Effector memory CD4-positive, alpha-beta T cell (primary cell): ENCODE measurements at regions not wholly inside any gene's neighbourhood (a gene's known extent, or its start where the extent isn't known, plus 50 kb on each side); places are given as distances from the start of the nearest gene placed in this dataset.

Experiments used
- DNase-seq, 3 donors: peaks; one replicate each; pipeline ENCODE4 v3.0.0-alpha.2; 2020
- H3K27ac ChIP-seq: 2 replicates; pipeline ENCODE4 v1.7.0; 2013; ENCODE audit warnings: mild to moderate bottlenecking, low read length, moderate library complexity; ENCODE audit not compliant: insufficient read depth, poor library complexity, severe bottlenecking
- H3K27me3 ChIP-seq: replicated peaks from 2 replicates; pipeline ENCODE4 v1.7.0; 2013; ENCODE audit warnings: mild to moderate bottlenecking, low read length; ENCODE audit not compliant: insufficient read depth, control insufficient read depth, poor library complexity, severe bottlenecking
- H3K36me3 ChIP-seq: 2 replicates; pipeline ENCODE4 v1.7.0; 2013; ENCODE audit warnings: mild to moderate bottlenecking, low read length, moderate library complexity; ENCODE audit not compliant: control insufficient read depth, insufficient read depth
- H3K4me1 ChIP-seq: 2 replicates; pipeline ENCODE4 v1.7.0; 2013; ENCODE audit warnings: low read length, mild to moderate bottlenecking; ENCODE audit not compliant: control insufficient read depth, insufficient read depth, poor library complexity, severe bottlenecking
- H3K4me3 ChIP-seq: 2 replicates; pipeline ENCODE4 v1.7.0; 2013; ENCODE audit warnings: low read length, low read depth, mild to moderate bottlenecking; ENCODE audit not compliant: insufficient read depth, poor library complexity, severe bottlenecking
- H3K9me3 ChIP-seq: 2 replicates; pipeline ENCODE4 v1.7.0; 2013; ENCODE audit warnings: mild to moderate bottlenecking, low read length, moderate library complexity; ENCODE audit not compliant: control insufficient read depth

- H3K36me3 ChIP-seq, result no peaks in the 10 kb centered on the region
- no peaks in the 10 kb centered on the region for H3K9me3 ChIP-seq
- DNase-seq, result no peak
- H3K27ac ChIP-seq, result no peak overlapping the region
- H3K4me1 ChIP-seq, result no peaks in the 10 kb centered on the region
- no peak overlapping the region for H3K4me3 ChIP-seq
- H3K27me3 ChIP-seq, result no peaks in the 10 kb centered on the region
Observed at GRCh38 chr3:110059431-110059830, 722.1 kb upstream of the DPPA4 start.

- H3K9me3 ChIP-seq, result no peaks in the 10 kb centered on the region
- no peak overlapping the region for H3K27ac ChIP-seq
- H3K4me1 ChIP-seq, result no peaks in the 10 kb centered on the region
- DNase-seq, result no peak
- no peaks in the 10 kb centered on the region for H3K36me3 ChIP-seq
- no peaks in the 10 kb centered on the region for H3K27me3 ChIP-seq
- no peak overlapping the region for H3K4me3 ChIP-seq
Observed at GRCh38 chr3:110062716-110063115, 725.4 kb upstream of the DPPA4 start.

GRCh38 chr3:110063178-110063577 is 725.8 kb upstream of the DPPA4 start:
- no peak overlapping the region for H3K27ac ChIP-seq
- no peak overlapping the region for H3K4me3 ChIP-seq

GRCh38 chr3:110066206-110066605 is 728.9 kb upstream of the DPPA4 start:
- Histone ChIP-seq H3K27ac (no peak overlapping the region), H3K4me1 (no peaks in the 10 kb centered on the region), H3K9me3 (no peaks in the 10 kb centered on the region), H3K27me3 (no peaks in the 10 kb centered on the region), H3K4me3 (no peak overlapping the region), H3K36me3 (no peaks in the 10 kb centered on the region)
- no peak for DNase-seq

More at GRCh38 chr3:110063178-110063577, 725.8 kb upstream of the DPPA4 start:
- Histone ChIP-seq H3K4me1 (no peaks in the 10 kb centered on the region), H3K9me3 (no peaks in the 10 kb centered on the region), H3K36me3 (no peaks in the 10 kb centered on the region), H3K27me3 (no peaks in the 10 kb centered on the region)
- no peak for DNase-seq

- H3K4me3 ChIP-seq, result no peak overlapping the region
Observed at GRCh38 chr3:110067527-110067926, 730.2 kb upstream of the DPPA4 start.

GRCh38 chr3:110069761-110070160 is 732.4 kb upstream of the DPPA4 start:
- H3K27ac ChIP-seq, result no peak overlapping the region
- no peaks in the 10 kb centered on the region for H3K27me3 ChIP-seq
- no peak for DNase-seq
- no peaks in the 10 kb centered on the region for H3K9me3 ChIP-seq
- H3K4me3 ChIP-seq, result no peak overlapping the region
- H3K36me3 ChIP-seq, result no peaks in the 10 kb centered on the region
- no peaks in the 10 kb centered on the region for H3K4me1 ChIP-seq

More at GRCh38 chr3:110067527-110067926, 730.2 kb upstream of the DPPA4 start:
- Histone ChIP-seq H3K9me3 (no peaks in the 10 kb centered on the region), H3K27me3 (no peaks in the 10 kb centered on the region), H3K27ac (no peak overlapping the region), H3K4me1 (no peaks in the 10 kb centered on the region), H3K36me3 (no peaks in the 10 kb centered on the region)
- DNase-seq, result no peak

- H3K27ac ChIP-seq, result no peak overlapping the region
- H3K27me3 ChIP-seq, result no peaks in the 10 kb centered on the region
- H3K4me3 ChIP-seq, result no peak overlapping the region
- H3K36me3 ChIP-seq, result no peaks in the 10 kb centered on the region
- no peaks in the 10 kb centered on the region for H3K4me1 ChIP-seq
- DNase-seq, result no peak
- H3K9me3 ChIP-seq, result no peaks in the 10 kb centered on the region
Observed at GRCh38 chr3:110070161-110070916, 733.0 kb upstream of the DPPA4 start.

GRCh38 chr3:110074095-110074494 is 736.7 kb upstream of the DPPA4 start:
- Histone ChIP-seq H3K27ac (no peak overlapping the region), H3K4me3 (no peak overlapping the region)
- DNase-seq, result no peak

GRCh38 chr3:110077093-110077492 is 739.7 kb upstream of the DPPA4 start:
- no peak for DNase-seq
- H3K36me3 ChIP-seq, result no peaks in the 10 kb centered on the region

More at GRCh38 chr3:110074095-110074494, 736.7 kb upstream of the DPPA4 start:
- Histone ChIP-seq H3K4me1 (no peaks in the 10 kb centered on the region), H3K9me3 (no peaks in the 10 kb centered on the region), H3K27me3 (no peaks in the 10 kb centered on the region), H3K36me3 (no peaks in the 10 kb centered on the region)

GRCh38 chr3:110093411-110093810 is 756.1 kb upstream of the DPPA4 start:
- Histone ChIP-seq H3K36me3 (no peaks in the 10 kb centered on the region), H3K4me3 (no peak overlapping the region), H3K9me3 (no peaks in the 10 kb centered on the region), H3K27ac (no peak overlapping the region), H3K4me1 (no peaks in the 10 kb centered on the region), H3K27me3 (no peaks in the 10 kb centered on the region)
- no peak for DNase-seq

More at GRCh38 chr3:110077093-110077492, 739.7 kb upstream of the DPPA4 start:
- no peaks in the 10 kb centered on the region for H3K4me1 ChIP-seq
- H3K9me3 ChIP-seq, result no peaks in the 10 kb centered on the region
- H3K4me3 ChIP-seq, result no peak overlapping the region
- H3K27me3 ChIP-seq, result no peaks in the 10 kb centered on the region
- no peak overlapping the region for H3K27ac ChIP-seq
